ENCODE measurements at regions not wholly inside any gene's neighbourhood (a gene's known extent, or its start where the extent isn't known, plus 50 kb on each side); places are given as distances from the start of the nearest gene placed in this dataset.
"Not testable (repeated sequence)": the region's sequence is repeated elsewhere in the genome, so short reads cannot be mapped to it uniquely, and the experiment has no call there.

DNA sequence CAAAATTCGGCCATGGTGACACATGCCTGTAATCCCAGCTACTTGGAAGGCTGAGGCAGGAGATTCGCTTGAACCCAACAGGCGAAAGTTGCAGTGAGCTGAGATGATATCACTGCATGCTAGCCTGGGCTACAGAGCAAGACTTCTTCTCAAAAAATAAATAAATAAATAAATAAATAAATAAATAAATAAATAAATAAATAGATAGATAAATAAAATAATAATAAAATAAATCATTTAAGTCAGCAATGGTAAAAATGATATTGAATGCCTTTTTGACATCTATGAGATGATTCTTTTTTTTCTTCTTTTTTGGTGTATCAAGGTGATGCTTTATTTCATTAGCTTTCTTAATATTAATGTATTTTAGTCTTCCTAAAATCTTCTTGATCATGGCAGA, 221.7 kb upstream of the RXFP2 start:
- no peak for DNase-seq (ENCODE audit: low read depth in 1 of 2, low spot score in 1 of 2)

DNA sequence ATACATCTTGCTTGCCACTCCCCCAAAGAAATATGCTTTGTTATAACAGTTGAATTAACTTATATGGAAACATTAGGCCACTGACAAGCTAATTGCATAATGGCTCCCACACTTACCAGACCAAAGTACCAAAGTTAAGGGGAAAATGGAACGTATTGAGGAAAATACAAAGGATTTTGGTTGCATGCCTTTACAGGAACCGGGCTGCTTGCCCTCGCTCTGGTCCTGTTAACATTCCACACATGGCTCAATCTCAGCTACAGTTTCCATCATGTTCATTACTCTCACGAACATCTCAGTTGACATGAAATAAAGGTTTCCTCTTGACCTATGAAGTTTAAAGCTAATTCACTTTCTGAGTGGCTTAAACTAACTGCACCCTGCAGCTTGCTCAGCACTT, 220.7 kb upstream of the RXFP2 start:
- DNase-seq (ENCODE audit: low read depth in 1 of 2, low spot score in 1 of 2): no peak

DNA sequence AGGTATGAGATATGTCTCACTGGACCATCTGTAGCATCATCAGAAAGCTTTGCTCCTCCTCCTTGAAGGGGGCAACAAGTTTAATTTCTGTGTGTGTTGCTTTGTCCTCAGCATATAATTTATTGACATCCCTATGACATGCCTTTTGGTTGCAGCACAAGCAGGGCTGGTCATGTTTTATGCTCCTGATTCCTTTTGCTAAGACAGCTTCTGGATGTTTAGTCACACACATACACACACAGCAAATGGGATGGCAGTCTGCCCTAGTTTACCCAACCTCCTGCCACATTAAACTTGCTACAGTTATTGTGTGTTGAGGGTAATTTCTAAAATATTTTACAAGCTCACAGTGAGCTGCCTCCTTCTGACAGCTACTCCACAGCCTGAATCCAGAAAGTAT, 217.9 kb upstream of the RXFP2 start:
- DNase-seq (ENCODE audit: low read depth in 1 of 2, low spot score in 1 of 2): no peak

DNA sequence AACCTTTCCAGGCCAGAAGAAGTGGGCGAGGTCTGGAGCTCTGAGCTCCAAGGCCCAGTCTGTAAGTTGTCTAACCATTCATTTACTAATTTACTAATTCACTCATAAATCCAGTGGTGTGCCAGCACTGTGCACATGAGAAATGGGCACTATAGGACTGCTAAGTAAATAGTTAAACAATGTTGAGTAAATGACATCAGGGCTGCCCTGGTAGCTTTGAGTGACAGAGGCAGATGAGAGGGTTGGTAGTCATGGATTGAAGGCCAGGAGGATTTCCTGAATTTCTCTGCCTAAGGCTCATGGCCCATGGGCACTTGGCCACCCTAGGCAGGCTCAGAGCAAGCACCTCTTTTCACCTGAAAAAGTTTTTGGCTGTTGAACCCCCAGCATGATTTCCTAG, 216.9 kb upstream of the RXFP2 start:
- DNase-seq (ENCODE audit: low read depth in 1 of 2, low spot score in 1 of 2): no peak

DNA sequence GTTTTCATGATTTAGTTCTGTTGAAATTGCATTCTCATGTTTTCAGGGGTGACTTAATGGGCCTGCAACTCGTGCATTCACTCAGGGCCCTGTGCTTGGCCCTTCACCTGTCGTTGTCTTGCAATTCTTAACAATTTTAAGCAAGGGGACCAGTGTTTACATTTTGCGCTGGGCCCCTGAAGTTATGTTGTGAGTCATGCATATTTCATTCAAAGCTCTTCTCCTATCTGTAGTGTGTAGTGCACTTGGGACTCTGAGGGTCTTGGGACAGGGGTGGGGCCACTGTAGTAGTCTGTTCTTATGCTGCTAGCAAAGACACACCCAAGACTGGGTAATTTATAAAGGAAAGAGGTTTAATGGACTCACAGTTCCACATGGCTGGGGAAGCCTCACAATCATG, 211.2 kb upstream of the RXFP2 start:
- no peak for DNase-seq (ENCODE audit: low read depth in 1 of 2, low spot score in 1 of 2)

DNA sequence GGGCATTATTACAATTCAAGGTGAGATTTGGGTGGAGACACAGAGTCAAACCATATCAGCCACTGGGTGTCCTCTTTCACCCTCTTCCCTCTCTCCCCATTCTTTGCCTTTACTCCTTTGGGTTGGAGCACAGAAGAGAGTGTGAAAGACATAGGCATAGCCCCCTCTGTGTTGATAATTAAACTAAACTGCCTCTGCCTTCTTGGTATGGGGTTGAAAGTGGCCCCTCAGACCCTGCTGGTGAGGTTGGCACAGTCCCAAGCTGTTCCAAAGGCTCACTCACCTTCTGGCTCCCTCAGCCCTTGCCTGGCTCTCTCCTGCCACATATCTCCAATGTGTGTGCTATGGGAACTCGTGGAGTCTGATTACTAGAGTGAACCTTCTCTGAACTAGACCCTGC, 210.6 kb upstream of the RXFP2 start:
- no peak for DNase-seq (ENCODE audit: low read depth in 1 of 2, low spot score in 1 of 2)

DNA sequence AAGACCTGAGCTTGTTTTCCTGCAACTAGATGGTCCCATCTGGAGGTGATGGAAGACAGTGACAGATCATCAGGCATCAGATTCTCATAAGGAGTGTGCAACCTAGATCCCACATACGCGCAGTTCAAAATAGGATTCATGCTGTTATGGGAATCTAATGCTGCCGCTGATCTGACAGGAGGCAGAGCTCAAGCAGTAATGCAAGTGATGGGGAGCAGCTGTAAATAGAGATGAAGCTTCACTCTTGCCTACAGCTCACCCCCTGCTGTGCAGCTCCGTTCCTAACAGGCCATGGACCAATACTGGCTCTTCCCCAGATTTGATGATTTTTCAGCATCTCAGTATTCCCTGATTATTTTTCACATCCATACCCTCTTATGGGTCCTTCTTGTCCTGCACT, 208.4 kb upstream of the RXFP2 start:
- no peak for DNase-seq (ENCODE audit: low read depth in 1 of 2, low spot score in 1 of 2)

DNA sequence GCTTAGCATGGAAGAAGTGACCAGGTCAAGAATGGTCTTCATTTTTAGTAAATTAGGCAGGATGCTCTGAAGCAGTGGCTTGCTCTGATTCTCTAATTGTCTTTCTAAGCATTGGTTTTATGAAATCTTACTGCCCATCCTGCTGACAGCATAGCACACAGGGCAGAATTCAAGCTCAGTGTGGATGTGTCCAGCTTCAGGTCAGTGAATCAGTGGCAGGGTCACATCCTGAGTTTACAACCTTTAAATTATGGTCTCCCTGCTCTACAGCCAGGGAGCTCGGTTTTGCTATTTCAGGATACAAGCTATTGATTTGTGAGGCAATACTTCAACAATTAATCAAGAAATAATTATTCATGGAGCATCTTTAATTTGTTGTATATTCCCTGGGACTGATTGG, 202.3 kb upstream of the RXFP2 start:
- no peak for DNase-seq (ENCODE audit: low read depth in 1 of 2, low spot score in 1 of 2)

DNA sequence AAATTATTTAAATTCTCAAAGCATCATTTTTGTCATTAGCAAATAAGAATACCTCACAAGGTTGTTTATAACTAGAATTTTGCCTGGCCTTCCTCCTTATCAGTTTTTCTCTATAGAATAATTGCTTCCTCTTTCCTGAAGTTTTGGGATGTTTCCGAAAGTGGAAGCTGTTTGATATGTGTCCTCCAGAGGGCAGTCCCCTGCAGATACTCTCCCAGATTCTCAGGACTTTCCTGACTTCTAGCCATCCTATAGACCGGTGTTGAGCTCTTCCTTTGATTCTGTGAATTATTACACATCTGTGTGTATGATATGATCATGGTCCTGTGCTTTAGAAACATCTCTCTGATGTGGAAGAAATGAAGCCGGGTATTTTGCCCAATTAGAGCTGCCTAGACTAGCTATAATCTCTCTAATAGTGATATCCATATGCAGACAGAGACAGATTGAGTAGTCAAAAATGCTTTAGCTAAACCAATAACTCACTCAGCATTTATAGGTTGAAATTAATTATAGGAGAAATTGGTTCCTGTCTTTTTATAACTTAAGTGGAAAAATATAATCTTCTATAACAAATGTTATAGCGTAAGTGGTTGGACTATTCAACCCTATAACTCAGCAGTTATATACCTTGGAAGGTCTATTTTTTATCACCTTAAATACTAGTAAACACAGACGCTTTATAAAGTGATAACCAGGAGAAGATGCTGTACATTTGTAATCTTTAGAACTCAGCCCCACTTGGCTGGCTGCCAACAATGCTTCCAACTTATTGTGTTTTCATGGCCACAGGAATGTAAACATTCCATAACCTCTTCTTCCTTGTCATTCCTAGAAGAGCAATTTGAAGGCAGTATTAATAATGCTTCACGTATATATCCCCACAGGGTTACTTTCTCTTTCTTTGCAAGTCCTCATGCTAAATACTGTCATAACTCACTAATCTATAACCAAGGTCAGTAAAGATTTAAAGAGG, 201.0 kb upstream of the RXFP2 start:
- DNase-seq (ENCODE audit: low read depth in 1 of 2, low spot score in 1 of 2): no peak

DNA sequence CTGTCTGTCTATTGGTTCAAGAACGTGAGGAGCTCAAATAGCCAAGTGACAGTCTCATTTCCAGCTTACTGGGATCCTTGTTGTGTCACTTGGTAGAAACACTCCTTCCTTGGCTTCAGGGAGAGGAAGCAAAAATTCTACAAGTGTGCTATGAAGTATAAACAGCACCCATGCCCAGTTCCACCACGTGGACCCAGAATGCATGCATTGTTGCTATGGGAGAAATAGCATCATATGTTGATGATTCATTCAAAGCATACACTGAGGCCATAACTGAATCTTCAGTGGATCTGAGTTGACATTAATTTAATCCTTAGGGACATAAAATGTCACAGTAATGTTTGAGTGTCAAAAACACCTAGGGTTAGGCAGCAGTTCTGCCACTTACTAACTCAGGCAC, 199.0 kb upstream of the RXFP2 start:
- DNase-seq (ENCODE audit: low read depth in 1 of 2, low spot score in 1 of 2): no peak

DNA sequence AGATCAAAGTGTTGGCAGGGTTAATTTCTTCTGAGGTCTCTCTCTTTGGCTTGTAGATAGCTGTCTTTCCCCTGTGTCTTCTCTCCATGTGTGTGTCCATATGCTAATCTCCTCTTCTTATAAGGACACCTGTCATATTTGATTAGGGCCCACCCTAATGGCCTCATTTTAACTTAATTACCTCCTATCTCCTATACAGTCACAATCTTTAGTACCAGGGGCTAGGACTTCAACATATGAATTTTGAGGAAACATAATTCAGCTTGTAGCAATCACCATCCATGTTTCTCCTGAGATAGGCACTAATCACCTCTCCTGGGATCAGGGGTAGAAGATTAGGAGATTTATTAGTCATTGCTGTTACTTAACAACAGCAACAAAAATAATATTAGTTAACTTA, 196.1 kb upstream of the RXFP2 start:
- DNase-seq (ENCODE audit: low read depth in 1 of 2, low spot score in 1 of 2): no peak

DNA sequence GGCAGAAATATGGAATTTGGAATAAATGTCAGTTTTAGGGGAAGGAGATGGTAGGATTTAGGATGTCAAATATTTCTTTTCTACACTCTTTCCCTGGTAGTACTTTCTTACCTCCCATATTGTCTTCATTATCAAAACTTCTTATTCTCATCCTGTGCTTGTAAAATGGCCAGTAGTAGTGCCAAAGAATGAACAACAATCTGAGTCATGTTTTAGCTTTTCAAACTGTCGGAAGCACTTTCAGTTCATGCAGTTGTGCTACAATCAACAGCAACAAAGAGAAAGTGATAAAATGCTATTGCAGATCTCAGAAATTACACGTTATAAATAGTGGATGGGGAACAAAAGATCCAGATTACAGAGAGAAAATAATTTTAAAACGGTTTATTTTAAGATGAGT, 193.7 kb upstream of the RXFP2 start:
- DNase-seq (ENCODE audit: low read depth in 1 of 2, low spot score in 1 of 2): no peak

DNA sequence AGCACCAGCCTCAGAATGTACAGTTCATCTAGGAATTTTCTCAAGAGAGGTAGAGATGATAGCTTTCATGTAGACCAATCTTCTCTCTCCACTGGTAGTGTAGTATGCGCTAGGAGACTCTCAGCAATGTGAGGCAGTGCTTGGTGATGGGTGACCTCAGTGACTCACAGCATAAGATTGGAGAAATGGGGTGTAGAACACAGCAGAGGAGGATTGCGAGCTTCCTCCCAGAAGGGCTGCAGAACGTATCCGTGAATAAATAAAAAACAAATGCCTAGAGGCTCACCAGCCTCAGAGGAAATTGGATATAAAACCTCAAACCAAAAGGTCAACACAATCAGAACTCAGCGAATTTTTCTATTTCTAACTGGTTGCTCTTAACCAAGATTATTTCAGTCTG, 182.9 kb upstream of the RXFP2 start:
- no peak for DNase-seq (ENCODE audit: low read depth in 1 of 2, low spot score in 1 of 2)

DNA sequence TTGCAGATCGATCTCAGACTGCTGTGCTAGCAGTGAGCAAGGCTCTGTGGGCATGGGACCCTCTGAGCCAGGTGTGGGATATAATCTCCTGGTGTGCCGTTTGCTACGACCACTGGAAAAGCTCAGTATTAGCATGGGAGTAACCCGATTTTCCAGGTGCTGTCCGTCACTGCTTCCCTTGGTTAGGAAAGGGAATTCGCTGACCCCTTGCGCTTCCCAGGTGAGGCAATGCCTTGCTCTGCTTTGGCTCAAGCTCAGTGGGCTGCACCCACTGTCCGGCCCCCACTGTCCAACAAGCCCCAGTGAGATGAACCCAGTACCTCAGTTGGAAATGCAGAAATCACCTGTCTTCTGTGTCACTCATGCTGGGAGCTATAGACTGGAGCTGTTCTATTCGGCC, 155.1 kb upstream of the RXFP2 start:
- DNase-seq (ENCODE audit: low read depth in 1 of 2, low spot score in 1 of 2): not testable (repeated sequence)

DNA sequence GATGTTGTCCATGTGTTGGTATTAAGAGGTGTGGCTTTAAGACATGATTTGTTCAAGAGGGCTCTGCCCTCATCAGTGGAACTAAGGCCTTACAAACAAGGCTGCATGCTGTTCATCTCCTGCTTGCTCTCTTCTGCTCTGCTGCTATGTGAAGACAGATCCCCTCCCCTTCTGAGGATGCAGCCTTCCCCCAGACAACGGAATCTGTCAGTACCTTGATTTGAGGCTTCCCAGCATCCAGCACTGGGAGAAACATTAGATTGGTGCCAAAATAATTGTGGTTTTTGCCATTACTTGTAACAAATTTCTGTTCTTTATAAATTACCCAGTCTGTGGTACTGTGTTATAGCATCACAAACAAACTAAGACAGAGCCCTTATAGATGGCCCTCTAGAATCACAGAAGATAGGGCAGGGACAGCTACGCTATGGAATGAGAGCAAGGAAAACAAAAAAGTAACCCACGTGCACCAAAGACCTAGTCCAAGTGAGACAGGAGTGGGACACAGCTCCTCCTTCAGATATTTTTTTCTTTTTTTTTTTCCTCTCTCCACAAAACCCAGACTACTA, 151.5 kb upstream of the RXFP2 start:
- no peak for DNase-seq (ENCODE audit: low read depth in 1 of 2, low spot score in 1 of 2)

DNA sequence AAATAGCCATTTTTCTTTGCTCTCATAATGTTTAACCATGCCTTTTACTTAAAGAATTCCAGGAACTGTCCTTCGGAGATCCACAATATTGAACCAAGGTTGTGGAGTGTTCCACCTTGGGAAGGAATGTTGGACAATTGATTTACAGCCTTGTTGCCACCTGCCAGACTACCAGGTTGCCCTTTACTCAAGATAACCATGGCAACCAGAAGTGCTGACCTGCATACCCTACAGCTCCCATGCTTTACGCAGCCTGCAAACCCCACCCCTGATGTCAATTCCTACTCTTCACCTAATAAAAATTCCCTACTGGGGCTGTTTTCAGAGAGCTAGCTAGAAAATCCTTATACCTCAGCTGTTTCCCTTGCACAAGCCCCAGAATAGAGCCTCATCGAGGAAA, 151.0 kb upstream of the RXFP2 start:
- no peak for DNase-seq (ENCODE audit: low read depth in 1 of 2, low spot score in 1 of 2)

DNA sequence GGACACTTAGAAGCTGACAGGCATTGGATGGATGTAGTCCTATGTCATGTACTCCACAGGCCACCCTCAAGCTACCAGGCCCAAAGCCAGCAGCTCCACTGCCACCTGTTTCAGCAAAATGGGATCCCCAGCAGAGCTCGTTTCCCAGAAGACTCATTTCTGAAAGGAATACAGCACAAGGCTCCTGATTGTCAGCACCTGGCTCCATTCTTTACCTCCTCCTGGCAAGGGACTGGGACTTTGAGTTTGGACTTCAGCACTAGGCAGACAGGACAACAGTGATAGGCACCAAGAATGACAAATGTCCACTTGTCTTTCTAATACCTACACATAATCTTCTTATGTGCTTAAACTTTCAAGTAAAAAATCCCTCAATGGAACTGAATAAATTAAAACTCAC, 150.4 kb upstream of the RXFP2 start:
- no peak for DNase-seq (ENCODE audit: low read depth in 1 of 2, low spot score in 1 of 2)

DNA sequence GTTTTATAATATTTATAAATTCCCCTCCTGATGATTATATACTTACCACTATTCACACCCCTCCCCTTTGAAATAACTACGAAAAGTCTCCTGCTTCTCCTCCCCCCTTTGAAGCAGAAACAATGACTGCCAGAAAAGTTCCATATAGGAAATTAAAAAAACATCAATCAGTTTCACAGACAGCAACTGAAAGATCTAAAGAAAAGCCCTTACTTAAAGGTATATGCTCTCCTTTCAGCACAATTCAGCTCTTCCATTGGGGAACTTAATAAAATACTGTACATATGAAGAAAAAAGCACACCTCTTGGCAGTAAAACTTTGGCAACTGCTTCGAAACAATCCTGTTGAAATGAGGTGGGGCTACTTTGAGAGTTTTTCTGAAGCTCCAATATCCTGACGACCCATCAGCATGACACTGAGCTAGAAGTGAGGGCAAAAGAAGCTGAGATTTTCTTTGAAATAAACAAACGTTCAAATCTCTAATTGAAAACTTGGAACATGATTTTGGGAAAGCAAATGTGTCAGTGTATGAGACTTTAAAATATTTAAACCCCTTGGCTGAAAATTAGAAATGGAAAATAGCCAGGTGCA, 147.6 kb upstream of the RXFP2 start:
- DNase-seq (ENCODE audit: low read depth in 1 of 2, low spot score in 1 of 2): no peak

DNA sequence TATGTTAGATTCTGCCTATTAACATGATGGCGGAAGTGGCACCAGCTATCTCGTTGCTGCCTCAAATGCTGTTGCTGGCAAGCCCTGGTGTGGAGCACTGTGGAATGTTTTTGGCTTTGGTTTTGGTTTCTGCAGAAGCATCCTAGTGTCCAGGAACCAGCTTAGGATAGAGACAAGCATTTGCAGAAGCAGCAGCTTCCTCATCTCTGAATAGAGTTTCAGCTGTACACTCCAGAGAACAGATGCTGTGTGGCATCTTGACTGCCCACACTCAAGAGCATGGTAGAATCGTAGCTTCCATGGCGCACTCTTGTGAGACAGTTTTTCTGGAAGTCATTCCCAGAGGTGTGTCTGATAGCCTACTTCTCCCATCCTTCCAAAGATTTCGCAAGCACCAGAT, 145.3 kb upstream of the RXFP2 start:
- no peak for DNase-seq (ENCODE audit: low read depth in 1 of 2, low spot score in 1 of 2)

DNA sequence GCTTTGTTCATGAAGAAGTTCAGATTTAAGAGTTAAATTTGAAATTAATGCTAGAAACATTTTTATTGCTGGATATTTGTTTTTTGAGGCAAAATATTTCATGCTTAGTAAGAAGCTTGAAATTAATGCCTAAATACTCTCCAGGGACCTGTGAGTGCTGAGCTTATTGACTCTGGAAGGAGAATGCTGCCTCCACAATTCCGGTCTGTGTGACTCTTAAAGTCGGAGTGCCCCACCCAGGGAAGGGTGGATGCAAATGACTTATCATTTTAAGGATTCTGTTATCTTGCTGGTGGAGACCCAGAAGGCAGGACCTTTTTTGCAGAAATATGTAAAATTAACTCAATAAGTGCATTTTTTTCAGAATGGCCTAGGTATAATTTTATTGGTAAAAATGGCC, 143.8 kb upstream of the RXFP2 start:
- DNase-seq (ENCODE audit: low read depth in 1 of 2, low spot score in 1 of 2): no peak

DNA sequence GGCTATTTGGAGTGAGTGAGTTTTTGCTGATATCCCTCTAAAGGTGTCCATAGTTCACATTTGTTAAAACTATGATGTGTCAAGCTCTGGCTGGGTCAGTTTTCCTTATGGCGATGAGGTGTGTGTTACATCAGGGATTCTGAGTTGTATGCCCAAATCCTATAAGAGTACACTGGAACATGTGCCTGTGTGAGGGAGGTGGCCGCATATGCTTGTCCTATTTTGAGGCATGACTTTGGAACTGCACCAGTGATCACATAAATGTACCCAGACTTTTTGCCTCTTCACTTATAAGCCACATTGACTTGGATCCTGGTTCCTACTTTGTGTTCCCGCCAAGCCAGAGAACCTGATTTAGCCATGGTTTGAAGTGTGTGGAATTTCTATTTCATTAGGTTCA, 140.3 kb upstream of the RXFP2 start:
- no peak for DNase-seq (ENCODE audit: low read depth in 1 of 2, low spot score in 1 of 2)

DNA sequence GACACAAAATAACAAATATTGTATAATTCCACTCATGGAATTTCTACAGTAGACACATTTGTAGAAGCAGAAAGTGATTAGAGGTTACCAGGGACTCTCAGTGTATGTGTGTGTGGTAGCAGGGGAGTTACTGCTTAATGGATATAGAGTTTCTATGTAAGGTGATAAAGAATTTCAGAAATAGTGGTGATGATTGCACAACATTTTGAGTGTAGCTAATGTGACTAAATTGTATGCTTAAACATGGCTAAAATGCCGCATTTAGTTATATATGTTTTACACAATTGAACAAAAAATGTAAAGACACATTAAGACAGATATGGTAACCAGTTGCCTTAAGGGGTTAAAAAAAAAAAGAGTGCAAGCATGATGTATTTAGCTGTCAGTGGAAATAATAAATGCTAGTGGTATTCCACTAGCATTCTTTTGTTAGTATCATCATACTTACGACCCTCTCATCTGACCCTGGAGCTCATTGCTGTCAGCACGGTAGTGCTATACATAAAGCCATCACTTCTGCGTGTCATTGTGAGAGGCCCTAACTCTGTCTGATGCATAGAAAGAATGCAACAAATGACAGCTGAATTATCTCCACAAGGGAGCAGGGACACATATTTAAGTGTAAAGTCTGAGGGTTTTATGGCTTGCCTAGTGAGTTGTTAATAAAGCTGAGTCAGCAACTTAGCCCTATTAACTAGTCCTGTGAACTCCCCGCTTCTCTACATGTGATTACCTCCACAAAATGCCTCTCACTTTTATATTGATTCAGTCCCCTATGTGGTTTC, 134.1 kb upstream of the RXFP2 start:
- DNase-seq (ENCODE audit: low read depth in 1 of 2, low spot score in 1 of 2): no peak
